GM12878 (cell line): ENCODE measurements at regions not wholly inside any gene's neighbourhood (a gene's known extent, or its start where the extent isn't known, plus 50 kb on each side); places are given as distances from the start of the nearest gene placed in this dataset.

Experiments used
- JUND ChIP-seq: IDR thresholded peaks from 2 replicates; pipeline ENCODE4 v1.6.1; 2012; ENCODE audit warnings: low read depth, mild to moderate bottlenecking, low read length, improper control_type of control experiment, moderate library complexity
- SUZ12 ChIP-seq: fragments of 200-600 bp; sonication (generic); IDR thresholded peaks from one replicate; pipeline ENCODE4 v1.6.1; 2018; ENCODE audit warnings: antibody characterized with exemption, mild to moderate bottlenecking; ENCODE audit not compliant: unreplicated experiment
- TF ChIP-seq, protein P1 (sequence below), 3 experiments: IDR thresholded peaks in 2 of 3; conservative IDR thresholded peaks in 1 of 3; 2 replicates each; pipeline ENCODE4 v1.5.1; 2011; ENCODE audit warnings: low read depth in 3 of 3, low read length in 3 of 3, mild to moderate bottlenecking in 3 of 3, control low read depth in 2 of 3, moderate library complexity in 2 of 3, inconsistent platforms in 1 of 3, mixed read lengths in 1 of 3; ENCODE audit not compliant: control insufficient read depth in 2 of 3, insufficient read depth in 1 of 3; ENCODE audit errors: extremely low read depth in 1 of 3

DNA sequence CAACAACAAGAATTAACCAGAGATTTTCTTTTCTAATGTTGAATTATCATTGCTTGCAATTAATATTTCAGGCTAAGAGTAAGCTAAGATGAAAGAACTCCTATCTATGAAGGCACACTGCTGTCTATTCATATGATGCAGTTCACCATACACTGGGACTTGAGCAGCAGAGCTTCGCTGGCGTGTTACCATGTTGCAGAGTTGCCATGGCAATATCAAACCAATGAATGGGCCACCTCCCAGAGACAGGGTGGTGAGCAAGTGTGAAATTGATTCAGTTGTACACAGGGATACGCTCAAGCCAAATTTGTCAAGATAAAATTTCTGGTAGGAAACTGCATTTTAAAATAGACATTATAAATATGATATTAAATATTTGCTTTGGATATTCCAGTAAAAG is 69.3 kb upstream of the MYO16 start:
- TF ChIP-seq SUZ12 (no peak), JUND (no peak)
- TF ChIP-seq, protein P1, sequence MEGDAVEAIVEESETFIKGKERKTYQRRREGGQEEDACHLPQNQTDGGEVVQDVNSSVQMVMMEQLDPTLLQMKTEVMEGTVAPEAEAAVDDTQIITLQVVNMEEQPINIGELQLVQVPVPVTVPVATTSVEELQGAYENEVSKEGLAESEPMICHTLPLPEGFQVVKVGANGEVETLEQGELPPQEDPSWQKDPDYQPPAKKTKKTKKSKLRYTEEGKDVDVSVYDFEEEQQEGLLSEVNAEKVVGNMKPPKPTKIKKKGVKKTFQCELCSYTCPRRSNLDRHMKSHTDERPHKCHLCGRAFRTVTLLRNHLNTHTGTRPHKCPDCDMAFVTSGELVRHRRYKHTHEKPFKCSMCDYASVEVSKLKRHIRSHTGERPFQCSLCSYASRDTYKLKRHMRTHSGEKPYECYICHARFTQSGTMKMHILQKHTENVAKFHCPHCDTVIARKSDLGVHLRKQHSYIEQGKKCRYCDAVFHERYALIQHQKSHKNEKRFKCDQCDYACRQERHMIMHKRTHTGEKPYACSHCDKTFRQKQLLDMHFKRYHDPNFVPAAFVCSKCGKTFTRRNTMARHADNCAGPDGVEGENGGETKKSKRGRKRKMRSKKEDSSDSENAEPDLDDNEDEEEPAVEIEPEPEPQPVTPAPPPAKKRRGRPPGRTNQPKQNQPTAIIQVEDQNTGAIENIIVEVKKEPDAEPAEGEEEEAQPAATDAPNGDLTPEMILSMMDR (IDR thresholded peaks at IDR 0.05 in 2 of 3, conservative IDR thresholded peaks at IDR 0.05 in 1 of 3; ENCODE audit: control insufficient read depth in 2 of 3, extremely low read depth in 1 of 3, insufficient read depth in 1 of 3, low read depth in 3 of 3, low read length in 3 of 3): no peak
